ENCODE measurements at regions not wholly inside any gene's neighbourhood (a gene's known extent, or its start where the extent isn't known, plus 50 kb on each side); places are given as distances from the start of the nearest gene placed in this dataset.

GRCh38 chr20:57080796-57081195, 185.6 kb downstream of the BMP7 start:
- DNase-seq (ENCODE audit: low spot score), result peak; percentile 52

DNA sequence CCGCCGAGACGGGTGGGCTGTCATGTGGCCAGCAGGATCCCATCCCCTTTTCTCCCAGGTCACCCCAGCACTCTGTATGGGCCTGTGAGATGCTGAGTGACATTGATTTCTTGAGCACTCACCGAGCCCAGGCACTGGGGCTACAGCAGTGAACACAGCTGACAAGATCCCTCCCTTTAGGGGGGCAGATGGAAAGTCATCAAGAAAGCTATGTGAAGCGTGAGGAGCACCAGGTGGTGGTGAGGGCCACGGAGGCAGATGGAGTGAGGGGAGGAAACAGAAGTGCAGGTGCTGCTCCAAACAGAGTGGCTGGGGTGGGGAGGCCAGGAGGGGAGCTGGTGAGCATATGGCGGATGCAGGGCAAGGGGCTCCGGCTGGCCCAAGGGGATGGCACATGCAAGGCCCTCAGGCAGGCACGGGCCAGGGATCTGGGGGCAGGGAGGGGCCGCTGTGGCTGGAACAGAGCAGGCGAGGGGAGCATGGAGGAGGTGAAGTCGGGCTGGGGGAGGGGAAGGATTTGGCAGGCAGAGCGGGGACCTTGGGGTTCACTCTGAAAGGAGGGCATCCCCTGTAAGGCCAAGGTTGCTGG, 184.0 kb downstream of the BMP7 start:
- DNase-seq (ENCODE audit: low spot score), result no peak

DNA sequence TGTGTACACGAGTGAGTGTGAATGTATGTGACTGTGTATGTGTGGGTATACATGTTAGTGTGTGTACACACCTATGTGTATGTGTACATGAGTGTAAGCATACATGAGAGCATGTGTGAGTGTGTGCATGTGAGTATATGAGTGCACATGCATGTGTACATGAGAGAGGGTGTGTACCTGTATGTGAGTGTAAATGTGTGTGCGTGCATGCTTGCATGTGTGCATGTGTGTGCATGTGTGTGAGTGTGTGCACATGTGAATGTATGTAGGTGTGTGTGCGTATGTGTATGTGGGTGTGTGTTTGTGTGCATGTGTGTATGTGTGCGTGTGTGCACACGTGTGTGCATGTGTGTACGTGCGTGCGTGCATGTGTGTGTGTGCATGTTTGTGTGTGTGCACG, 183.4 kb downstream of the BMP7 start:
- DNase-seq (ENCODE audit: low spot score), result no peak

DNA sequence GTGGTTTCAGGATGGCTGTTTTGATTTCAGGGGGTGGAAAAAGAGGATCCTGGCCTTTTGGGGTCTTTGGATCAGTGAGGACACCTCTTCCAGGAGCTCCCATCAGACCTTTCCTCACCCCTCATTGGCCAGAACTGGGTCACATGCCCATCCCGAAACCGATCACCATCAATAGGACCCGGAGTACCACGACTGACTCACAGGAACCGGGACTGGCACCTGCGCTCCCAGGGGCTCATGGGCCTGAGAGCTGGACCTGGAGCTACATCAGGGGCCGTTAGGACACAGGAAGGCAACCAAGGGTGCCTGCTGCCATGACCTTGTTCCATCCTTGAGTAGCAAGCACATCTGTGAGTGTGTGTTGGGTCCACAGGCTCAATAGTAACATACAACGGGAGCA, 180.4 kb downstream of the BMP7 start:
- DNase-seq (ENCODE audit: low spot score), result no peak

- no peak for DNase-seq (ENCODE audit: low spot score)
Observed at GRCh38 chr20:57087102-57087501, 179.3 kb downstream of the BMP7 start.

DNA sequence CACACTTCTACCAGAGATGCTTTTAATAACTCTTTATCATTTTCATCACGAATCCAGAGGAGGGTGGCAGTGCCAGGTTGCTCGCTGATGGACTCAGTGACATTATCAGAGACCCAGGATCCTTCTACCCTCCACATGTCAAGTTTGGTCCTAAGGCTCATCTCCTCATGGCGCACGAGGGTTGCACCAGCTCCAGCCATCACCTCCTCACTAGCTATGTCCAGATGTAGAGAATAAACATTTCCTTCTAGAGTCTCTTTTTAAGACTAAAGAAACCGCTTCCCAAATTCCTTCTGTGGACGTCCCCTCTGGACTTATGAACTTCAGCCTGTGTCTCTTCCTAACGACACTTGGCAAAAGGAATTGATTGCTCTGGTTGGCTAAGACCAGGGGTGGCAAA, 178.7 kb downstream of the BMP7 start:
- DNase-seq (ENCODE audit: low spot score), result no peak

GRCh38 chr20:57088436-57088835, 178.0 kb downstream of the BMP7 start:
- DNase-seq (ENCODE audit: low spot score), result no peak

DNA sequence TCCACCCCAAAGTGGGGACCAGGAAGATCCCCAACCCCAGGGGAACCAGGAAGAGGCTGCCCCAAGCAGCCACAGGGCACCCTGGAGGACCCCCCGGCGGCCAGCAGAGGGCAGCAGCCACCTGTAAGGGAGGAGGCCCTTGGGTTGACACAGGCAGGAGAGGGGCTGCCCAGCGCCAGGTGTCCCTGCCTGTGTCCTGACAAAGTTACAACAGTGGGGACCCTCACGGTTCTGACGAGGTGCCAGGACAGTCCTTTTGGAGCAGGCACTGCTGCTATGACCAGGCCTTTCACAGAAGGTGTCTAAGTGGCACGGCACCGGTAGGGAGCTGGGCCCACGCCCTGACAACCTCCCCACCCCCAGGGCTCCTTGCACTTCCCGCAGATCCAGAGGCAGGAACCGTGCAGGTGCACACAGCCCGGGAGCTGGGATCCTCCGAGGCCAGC, 176.7 kb downstream of the BMP7 start:
- DNase-seq (ENCODE audit: low spot score), result peak; percentile 49

DNA sequence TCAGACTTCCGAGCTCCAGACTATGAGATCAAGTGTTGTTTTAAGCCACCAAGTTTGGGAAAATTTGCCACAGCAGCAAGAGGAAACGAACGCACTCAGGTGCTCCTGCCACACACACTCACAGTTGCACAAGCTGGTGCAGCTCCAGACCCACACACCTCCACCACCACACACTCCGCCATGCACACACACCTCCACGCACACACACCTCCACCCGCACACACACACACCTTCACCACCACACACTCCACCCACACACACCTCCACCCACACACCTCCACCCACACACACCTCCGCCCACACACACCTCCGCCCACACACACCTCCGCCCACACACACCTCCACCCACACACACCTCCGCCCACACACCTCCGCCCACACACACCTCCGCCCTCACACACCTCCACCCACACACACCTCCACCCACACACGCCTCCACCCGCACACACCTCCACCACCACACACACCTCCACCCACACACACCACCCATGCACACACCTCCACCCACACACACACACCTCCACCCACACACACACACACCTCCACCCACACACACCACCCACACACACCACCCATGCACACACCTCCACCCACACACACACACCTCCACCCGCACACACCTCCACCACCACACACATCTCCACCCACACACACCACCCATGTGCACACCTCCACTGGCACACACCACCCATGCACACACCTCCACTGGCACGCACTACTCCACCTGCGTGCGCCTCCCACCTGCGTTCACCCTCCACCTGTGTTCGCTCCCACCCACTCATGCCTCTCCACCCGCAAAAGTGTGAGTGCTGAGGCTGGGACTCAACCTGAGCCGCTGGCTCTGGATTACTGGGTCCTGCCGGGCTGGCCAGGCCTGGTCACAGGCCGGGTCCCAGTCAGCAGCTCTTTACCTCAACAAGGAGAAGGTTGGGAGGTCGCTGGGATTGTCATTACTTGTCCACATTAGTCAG, 175.6 kb downstream of the BMP7 start:
- DNase-seq (ENCODE audit: low spot score), result no peak

- no peak for DNase-seq (ENCODE audit: low spot score)
Observed at GRCh38 chr20:57091748-57092111, 174.7 kb downstream of the BMP7 start.

DNA sequence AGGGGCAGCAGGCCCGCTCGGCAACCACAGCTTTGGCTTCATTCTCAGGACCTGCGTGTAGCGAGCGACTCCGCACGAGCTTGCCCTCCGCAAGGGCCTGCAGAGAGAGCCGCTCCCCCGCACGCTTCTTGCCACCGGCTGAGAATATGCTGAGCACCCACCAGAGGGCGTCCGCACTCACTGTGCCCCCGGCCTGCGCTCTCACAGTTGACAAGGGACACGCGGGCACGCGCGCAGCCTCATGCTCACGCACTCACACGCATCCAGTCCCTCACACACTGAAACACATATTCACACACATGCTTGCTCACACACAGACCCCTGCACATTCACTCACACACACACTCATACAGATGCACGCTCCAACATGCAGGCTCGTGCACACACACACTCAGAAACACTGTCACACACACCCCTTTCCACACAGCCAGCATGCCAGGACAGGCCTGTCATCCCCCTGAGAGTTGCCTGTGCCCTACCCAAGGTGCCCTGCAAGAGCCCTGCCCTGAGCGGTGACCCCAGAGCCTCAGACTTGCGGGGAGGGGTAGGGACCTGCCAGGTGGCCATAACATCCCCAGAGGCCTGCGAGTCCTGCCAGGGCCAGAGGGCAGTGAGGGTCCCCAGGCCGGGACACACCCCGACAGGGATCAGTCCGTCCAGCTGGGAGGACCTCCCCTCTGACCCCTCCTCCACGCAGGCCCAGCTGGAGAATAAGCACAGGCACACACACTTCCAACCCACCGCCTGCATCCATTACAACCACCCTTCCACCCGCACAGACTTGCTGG, 174.1 kb downstream of the BMP7 start:
- peak; percentile 61 for DNase-seq (ENCODE audit: low spot score)

GRCh38 chr20:57092900-57093530, 173.4 kb downstream of the BMP7 start:
- no peak for DNase-seq (ENCODE audit: low spot score)

GRCh38 chr20:57093766-57094165, 172.7 kb downstream of the BMP7 start:
- no peak for DNase-seq (ENCODE audit: low spot score)

DNA sequence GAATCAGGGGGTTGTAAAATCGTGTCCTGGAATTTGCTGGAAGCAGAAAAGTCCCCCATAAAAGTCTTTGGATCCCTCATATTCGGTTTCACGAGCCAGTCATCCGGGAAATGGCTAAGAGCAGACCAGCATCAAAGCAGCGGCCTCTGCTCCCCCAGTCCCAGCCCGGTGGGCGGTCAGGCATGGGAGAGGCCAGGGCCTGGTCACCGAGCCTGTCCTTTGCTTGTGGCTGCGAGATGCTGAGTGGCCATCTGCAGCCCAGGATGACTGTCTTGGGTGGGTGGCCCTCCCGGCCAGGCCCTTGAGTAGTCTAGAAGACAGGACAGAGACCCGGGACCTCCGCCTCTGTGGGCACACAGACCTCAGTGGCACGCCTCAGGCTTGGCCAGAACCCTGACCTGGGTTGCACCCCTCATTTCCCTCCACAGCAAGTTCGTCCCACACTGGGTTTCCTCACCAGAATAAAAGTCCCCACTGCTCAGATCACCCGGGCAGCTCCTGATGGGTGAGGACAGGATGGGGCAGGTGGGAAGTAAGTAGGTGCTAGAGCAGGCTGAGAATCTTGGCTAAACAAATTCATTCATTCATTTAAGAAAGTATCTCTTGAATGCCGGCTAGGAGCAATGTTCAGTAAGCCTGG, 172.1 kb downstream of the BMP7 start:
- no peak for DNase-seq (ENCODE audit: low spot score)

DNA sequence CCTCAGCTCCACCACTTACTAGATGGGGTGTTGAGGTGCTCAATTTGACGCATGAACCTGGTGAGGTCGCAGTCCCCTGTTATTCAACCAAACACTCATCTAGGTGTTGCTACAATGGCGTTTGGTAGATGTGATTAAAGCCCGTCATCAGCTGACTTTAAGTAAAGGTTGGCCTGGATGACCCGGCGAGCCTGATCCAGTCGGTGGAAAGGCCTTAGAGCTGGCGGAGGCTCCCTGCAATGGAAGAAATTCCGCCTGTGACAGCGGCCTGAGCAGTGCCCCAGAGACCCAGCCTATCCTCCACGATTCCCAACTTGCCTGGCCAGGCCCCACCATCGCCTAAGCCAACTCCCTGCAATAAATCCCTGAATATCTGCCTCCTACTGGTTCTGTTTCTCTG, 171.4 kb downstream of the BMP7 start:
- no peak for DNase-seq (ENCODE audit: low spot score)

DNA sequence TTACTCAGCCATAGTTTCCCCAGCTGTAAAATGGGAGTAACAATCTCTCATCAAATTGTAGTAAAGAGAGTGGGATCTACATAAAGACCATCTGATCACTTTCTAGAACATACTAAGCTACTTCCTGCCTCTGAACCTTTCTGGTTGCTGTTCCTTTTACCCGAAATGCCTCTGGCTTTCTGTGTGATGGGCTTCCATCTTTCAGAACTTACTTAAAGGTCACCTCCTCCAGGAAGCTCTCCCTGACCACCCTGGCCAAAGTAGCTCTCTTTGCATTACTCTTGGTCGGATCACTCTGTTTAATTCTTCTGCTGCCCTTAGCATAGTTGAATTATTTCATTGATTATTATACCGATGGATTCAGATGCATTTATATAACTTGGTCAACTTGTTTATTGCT, 171.0 kb downstream of the BMP7 start:
- no peak for DNase-seq (ENCODE audit: low spot score)

DNA sequence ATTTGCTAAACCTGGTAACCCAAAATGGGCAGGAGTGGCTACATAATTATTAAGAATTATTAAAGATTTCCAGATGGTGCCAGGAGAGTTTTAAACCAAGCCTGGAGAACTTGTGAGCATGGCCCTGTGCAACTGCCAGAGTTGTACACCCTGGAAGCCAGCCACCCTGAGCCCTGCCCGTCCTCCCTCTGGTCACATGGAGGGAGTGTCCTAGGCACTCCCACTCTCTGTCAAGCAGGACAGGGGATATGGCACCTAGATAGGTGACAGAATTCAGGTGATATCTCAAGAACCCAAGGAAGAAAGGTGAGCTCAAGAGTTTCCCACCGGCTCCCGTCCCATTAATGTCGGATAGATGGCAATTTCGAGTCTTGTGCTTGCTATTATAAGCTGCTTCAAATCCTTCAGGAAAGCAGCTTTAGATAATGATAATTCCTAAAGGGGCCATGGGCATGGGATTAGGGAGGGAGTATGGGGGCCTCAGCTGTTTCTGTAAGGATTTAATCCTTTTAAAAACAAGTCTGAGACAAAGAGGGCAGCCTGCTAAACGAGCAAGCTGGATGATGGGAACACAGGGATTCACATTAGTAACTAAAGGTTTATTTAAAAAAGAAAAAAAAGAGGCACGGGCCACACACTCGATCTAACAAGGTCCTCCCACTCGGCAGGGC, 169.1 kb downstream of the BMP7 start:
- DNase-seq (ENCODE audit: low spot score), result no peak

- no peak for DNase-seq (ENCODE audit: low spot score)
Observed at GRCh38 chr20:57102160-57102559, 164.3 kb downstream of the BMP7 start.

- DNase-seq (ENCODE audit: low spot score), result no peak
Observed at GRCh38 chr20:57102566-57102965, 163.9 kb downstream of the BMP7 start.

GRCh38 chr20:57103146-57103800, 163.2 kb downstream of the BMP7 start:
- DNase-seq (ENCODE audit: low spot score), result no peak
